GM04504 (cell line): ENCODE measurements at regions not wholly inside any gene's neighbourhood (a gene's known extent, or its start where the extent isn't known, plus 50 kb on each side); places are given as distances from the start of the nearest gene placed in this dataset.

Experiments used
- DNase-seq: peaks from one replicate; pipeline ENCODE4 v3.0.0-alpha.2; 2012; ENCODE audit warnings: low read depth

GRCh38 chr18:45266023-45266422, 349.3 kb upstream of the SLC14A2 start:
- DNase-seq = no peak

GRCh38 chr18:45267622-45268021, 347.7 kb upstream of the SLC14A2 start:
- no peak for DNase-seq

- no peak for DNase-seq
These were observed 346.7 kb upstream of the SLC14A2 start for GRCh38 chr18:45268583-45268982.

- DNase-seq = peak; percentile 44
These were observed 344.9 kb upstream of the SLC14A2 start for GRCh38 chr18:45270289-45270771.

- no peak for DNase-seq
These were observed 341.2 kb upstream of the SLC14A2 start for GRCh38 chr18:45274026-45274425.

GRCh38 chr18:45275367-45276113, 339.7 kb upstream of the SLC14A2 start:
- no peak for DNase-seq

GRCh38 chr18:45276878-45277277, 338.4 kb upstream of the SLC14A2 start:
- DNase-seq = no peak

GRCh38 chr18:45277908-45278307, 337.4 kb upstream of the SLC14A2 start:
- no peak for DNase-seq

GRCh38 chr18:45280481-45281276, 334.6 kb upstream of the SLC14A2 start:
- no peak for DNase-seq

- no peak for DNase-seq
These were observed 333.0 kb upstream of the SLC14A2 start for GRCh38 chr18:45282101-45282812.

- no peak for DNase-seq
These were observed 331.1 kb upstream of the SLC14A2 start for GRCh38 chr18:45284174-45284573.

GRCh38 chr18:45284851-45285250, 330.4 kb upstream of the SLC14A2 start:
- no peak for DNase-seq

GRCh38 chr18:45285251-45285650, 330.0 kb upstream of the SLC14A2 start:
- no peak for DNase-seq

GRCh38 chr18:45286431-45286830, 328.8 kb upstream of the SLC14A2 start:
- DNase-seq = no peak

- DNase-seq = no peak
These were observed 327.7 kb upstream of the SLC14A2 start for GRCh38 chr18:45287531-45287930.

GRCh38 chr18:45290364-45290763, 324.9 kb upstream of the SLC14A2 start:
- DNase-seq = no peak

- peak; percentile 1 for DNase-seq
These were observed 323.4 kb upstream of the SLC14A2 start for GRCh38 chr18:45291621-45292615.

- DNase-seq = no peak
These were observed 319.9 kb upstream of the SLC14A2 start for GRCh38 chr18:45295388-45295787.

GRCh38 chr18:45298986-45299385, 316.3 kb upstream of the SLC14A2 start:
- no peak for DNase-seq

GRCh38 chr18:45303026-45303425, 312.2 kb upstream of the SLC14A2 start:
- no peak for DNase-seq

- DNase-seq = no peak
These were observed 310.7 kb upstream of the SLC14A2 start for GRCh38 chr18:45304558-45304957.
